Epidermal melanocyte (primary cell): ENCODE measurements at regions not wholly inside any gene's neighbourhood (a gene's known extent, or its start where the extent isn't known, plus 50 kb on each side); places are given as distances from the start of the nearest gene placed in this dataset.

Source experiments
- DNase-seq: peaks from one replicate; pipeline ENCODE4 v3.0.0; 2011; ENCODE audit warnings: low spot score; ENCODE audit not compliant: insufficient read length

GRCh38 chr1:199272628-199273086 is 633.8 kb downstream of the PTPRC start:
- peak; percentile 45 for DNase-seq

- no peak for DNase-seq
These were observed 635.1 kb downstream of the PTPRC start for GRCh38 chr1:199273837-199274379.

GRCh38 chr1:199279067-199279466 is 640.2 kb downstream of the PTPRC start:
- DNase-seq: no peak

DNA sequence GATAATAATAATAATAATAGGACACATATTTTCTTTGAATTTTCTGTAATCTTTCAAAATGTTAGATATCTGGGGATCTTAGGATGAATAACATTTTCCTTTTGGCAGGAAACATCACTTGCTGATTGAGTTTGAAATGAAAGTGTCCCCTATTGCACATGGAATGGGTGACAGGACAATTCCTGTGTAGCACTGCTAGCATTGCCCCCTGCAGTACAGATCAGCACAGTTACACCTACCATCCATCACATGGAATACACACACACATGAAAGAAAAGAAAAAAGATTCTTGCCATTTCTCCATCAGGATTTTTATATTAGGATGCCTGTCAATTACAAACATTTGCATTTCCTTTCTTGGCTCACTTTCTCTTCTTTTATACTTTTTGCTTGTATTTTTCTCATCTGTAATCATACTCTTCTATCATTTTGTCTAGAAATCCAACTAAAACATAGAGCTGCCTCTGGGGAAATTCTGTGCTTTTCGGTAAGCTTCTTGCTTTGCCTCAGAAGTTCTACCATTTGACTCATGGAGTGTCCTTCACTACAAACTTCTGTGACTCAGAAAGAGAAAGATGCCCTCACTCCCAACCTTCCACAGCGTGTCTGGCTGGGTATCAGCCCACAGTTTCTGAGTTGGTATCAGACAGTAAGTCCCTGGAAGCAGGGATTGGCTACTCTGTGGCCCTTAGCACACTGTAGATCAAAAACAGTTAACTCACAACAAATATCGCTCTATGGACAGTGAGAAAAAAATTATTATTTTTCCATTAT is 641.2 kb downstream of the PTPRC start:
- no peak for DNase-seq

DNA sequence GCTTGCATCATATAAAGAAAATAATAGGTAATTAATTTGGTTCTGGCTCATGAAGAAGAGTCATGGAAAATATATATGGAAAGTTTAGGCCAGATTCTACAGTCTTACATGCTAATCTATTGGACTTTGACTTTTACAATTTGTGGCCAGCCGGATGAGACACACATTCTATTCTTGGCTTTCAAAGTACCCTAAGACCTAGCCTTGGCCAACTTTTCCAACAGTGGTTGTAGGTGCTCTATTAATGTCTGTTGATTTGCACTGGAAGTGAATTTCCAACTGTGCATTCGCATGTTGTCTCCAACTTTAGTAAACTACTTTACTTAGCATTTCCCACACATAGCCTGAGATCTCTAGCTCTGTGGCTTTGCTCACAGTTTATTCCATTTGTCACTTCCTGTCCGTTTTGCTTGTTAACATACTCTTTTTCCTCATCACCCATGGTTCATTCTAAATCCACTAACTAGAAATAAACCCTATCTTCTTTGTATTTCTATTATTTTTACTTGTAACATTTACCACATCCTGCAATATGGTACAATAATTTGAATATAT is 644.0 kb downstream of the PTPRC start:
- DNase-seq: no peak

DNA sequence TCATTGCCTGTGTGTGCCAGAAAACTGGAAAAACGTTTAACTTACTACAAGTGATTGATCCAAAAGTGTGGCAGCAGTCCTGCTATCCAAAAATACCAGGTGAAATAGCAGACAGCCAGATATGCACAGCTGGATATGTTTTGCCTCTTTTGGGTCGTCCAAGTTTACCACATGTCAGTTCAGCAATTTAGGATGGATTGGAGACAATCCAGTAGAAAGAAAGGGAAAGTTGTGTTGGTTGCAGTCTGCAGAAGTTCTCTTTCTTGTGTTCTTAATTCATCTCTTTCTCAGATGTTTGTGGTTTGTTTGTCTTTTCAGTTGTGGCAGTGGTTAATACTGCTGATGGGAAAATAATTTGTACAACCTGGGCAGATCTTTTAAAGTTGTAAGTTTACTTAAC is 645.0 kb downstream of the PTPRC start:
- no peak for DNase-seq

GRCh38 chr1:199287206-199287605 is 648.4 kb downstream of the PTPRC start:
- DNase-seq: no peak

GRCh38 chr1:199287647-199288046 is 648.8 kb downstream of the PTPRC start:
- DNase-seq: no peak

GRCh38 chr1:199290186-199290585 is 651.3 kb downstream of the PTPRC start:
- no peak for DNase-seq

DNA sequence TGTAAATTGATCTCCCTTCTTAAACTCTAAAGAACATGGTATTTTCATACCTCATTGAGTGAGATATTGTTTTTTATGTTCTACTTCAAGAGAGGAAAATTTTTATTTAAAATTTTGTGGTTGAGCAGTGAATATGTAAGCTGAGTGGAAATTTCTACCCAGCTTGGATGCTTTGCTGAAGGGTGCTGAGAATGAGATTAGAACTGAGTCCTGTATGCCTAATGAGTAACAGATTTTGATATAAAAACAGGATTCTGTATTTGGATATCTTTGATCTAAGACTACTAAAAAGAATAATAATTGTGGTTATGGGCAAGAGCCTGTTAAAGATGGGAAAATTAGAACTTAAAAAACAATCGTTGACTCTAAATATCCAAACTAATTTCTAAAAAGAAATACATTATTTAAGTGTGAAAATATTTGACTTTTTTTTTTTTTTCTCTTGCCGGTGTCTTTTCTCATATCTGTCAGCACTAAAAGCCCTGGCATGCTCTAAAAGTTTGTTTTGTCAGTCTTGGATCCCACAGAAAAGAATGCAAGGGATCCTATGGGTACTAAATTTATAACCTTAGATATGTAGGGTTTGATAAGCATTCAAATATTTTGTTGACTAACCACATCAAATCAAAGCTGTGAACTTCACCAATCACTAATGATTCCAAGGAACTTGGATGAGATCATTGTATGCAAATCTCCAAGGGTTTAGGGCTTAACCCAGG is 652.3 kb downstream of the PTPRC start:
- no peak for DNase-seq

DNA sequence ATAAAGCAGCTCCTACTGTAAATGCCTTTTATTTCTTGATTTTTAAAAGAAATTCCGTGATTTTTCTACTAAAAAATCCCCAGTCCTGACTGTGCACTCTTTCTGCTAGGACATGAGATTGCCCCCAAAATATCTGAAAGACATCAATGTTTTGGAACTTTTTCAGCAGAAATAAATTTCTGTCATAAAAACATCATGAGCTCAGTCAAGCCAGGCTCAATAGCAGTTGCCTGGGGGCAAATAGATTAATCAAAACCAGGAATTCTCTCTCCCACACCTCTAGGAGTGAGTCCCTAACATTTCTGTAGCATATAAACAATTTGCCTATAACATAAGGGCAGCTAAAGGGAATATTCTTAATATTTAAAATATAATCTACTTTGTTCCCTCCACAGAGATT is 654.1 kb downstream of the PTPRC start:
- no peak for DNase-seq

- no peak for DNase-seq
These were observed 656.3 kb downstream of the PTPRC start for GRCh38 chr1:199295107-199295506.

- no peak for DNase-seq
These were observed 658.3 kb downstream of the PTPRC start for GRCh38 chr1:199297174-199297573.

DNA sequence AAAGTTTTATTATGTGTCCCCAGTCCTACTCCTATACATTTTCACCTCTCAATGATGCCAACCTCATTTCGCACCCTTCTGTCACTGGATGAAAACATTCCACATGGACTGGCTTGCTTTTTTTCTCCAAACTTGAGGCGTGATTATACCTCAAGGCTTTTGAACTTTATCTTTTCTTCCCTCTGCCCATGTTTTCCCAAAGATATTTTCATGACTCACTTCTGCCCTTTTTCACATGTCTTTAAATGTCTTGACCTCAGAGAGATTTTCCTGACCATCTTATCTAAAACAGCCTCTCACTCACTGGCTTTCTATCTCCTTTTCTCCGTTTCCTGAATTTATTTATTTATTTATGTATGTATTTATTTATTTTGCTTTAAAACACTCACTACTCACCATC is 659.0 kb downstream of the PTPRC start:
- DNase-seq: no peak

DNA sequence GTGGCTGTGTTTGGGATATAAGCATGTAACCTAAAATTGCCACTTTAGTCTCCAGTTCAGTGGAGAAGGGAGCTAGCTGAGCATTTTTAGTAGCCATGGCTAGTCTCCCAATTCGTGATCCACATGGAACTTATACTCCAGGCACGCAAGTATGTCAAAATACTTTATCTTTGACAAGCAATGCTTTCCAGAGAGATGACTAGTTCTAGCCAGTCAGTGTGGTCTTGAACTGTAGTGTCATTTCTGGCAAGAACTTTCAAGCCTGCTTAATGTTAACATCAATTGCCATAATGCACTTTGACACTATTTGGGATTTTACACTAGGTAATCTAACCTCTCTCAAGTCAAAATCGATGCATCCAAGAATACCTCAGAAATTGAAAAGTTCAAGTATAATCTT is 660.0 kb downstream of the PTPRC start:
- no peak for DNase-seq

- DNase-seq: no peak
These were observed 662.8 kb downstream of the PTPRC start for GRCh38 chr1:199301472-199302217.

DNA sequence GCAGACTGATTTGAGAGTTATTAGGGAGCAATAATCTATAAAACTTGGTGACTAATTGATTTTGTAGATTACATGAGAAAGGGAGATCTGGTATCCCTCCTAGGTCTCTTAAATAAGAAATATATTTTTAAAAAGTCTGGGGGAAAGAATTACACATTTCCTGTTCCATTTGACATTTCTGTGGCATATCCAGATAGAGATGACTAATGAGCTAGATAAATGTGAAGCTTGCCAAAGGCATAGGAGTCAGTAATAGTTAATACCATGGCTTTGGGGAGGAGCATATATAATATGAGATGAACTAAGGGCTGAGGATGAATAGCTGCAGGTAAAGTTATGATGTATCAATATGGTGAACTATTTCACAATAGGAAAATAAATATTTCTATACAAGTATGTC is 663.7 kb downstream of the PTPRC start:
- no peak for DNase-seq

- DNase-seq: no peak
These were observed 664.2 kb downstream of the PTPRC start for GRCh38 chr1:199303035-199303434.

DNA sequence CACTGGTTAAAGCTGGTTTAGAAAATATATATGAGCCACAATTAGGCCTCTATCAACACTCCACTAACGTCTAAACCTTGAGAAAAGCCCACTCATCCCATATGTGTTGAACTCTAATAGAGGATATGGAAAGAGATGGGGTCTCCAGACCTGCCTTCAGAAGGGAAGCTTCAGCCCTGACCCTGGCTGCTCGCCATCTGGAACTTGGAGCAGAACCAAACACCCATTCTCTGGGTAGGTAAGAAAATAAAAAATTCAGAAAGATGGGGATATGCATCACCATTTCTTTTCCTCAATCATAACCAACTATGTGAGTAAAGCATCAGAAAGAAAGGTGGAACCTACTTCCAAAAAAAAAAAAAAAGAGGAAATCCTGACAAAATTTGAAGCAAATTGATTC is 666.2 kb downstream of the PTPRC start:
- DNase-seq: no peak

GRCh38 chr1:199307496-199308264 is 668.8 kb downstream of the PTPRC start:
- DNase-seq: no peak

DNA sequence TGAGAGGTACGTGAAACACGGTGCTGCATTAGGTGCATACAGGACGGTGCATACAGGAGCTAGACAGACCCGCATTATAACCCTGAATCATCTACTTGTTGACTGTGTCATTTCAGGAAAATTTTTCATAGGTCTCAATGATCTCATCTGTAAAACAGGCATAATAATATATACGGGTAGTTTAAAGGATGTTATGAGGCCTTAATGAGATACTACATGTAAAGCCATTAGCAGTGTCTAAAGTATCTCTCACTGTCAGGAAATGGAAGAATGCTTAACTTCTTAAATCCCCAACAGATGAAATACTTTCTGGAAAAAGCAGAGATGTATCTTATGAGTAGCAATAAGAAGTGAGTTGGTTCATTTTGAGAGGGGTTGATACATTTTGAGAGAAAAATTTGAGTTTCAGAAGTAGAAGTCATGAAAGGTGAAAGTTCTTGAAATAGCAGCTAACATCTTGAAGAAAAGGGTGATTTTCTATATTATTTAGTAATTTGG is 669.6 kb downstream of the PTPRC start:
- DNase-seq: no peak
